ENCODE measurements at regions not wholly inside any gene's neighbourhood (a gene's known extent, or its start where the extent isn't known, plus 50 kb on each side); places are given as distances from the start of the nearest gene placed in this dataset.

- DNase-seq = no peak
- no peak overlapping the region for H3K27ac Mint-ChIP-seq
- intact Hi-C loops (cut with micrococcal nuclease) = no loop called here
- H3K4me3 Mint-ChIP-seq = no peak overlapping the region
- no peak for TF ChIP-seq CTCF (IDR thresholded peaks at IDR 0.05)
- no peak for ATAC-seq (ENCODE audit: low read depth)
- H3K9me3 Mint-ChIP-seq = no peaks in the 10 kb centered on the region
- H3K27me3 Mint-ChIP-seq = no peaks in the 10 kb centered on the region
- H3K36me3 Mint-ChIP-seq (ENCODE audit: low read depth) = no peaks in the 10 kb centered on the region
- ChIA-PET POLR2A (no interaction called here), CTCF (no interaction called here)
- no peaks in the 10 kb centered on the region for H3K4me1 Mint-ChIP-seq
These were observed 192.1 kb downstream of the SAMD5 start for GRCh38 chr6:147700436-147701209.

GRCh38 chr6:147704691-147705090 is 196.2 kb downstream of the SAMD5 start:
- Mint-ChIP-seq H3K27me3 (no peaks in the 10 kb centered on the region), H3K9me3 (no peaks in the 10 kb centered on the region), H3K36me3 (ENCODE audit: low read depth) (no peaks in the 10 kb centered on the region), H3K27ac (no peak overlapping the region), H3K4me1 (no peaks in the 10 kb centered on the region), H3K4me3 (no peak overlapping the region)
- intact Hi-C loops (cut with micrococcal nuclease) = no loop called here
- ChIA-PET CTCF (no interaction called here), POLR2A (no interaction called here)
- no peak for ATAC-seq (ENCODE audit: low read depth)
- no peak for TF ChIP-seq CTCF (IDR thresholded peaks at IDR 0.05)
- DNase-seq = no peak

- Mint-ChIP-seq H3K36me3 (ENCODE audit: low read depth) (no peaks in the 10 kb centered on the region), H3K4me1 (no peaks in the 10 kb centered on the region), H3K27ac (no peak overlapping the region), H3K9me3 (peaks cover 2% of the 10 kb centered on the region), H3K27me3 (no peaks in the 10 kb centered on the region), H3K4me3 (no peak overlapping the region)
- ChIA-PET POLR2A (no interaction called here), CTCF (no interaction called here)
- ATAC-seq (ENCODE audit: low read depth) (no peak), DNase-seq (no peak)
- TF ChIP-seq CTCF (IDR thresholded peaks at IDR 0.05) = no peak
- intact Hi-C loops (cut with micrococcal nuclease) = no loop called here
These were observed 199.0 kb downstream of the SAMD5 start for GRCh38 chr6:147707524-147707923.

GRCh38 chr6:147708170-147708569 is 199.7 kb downstream of the SAMD5 start:
- Mint-ChIP-seq H3K4me3 (no peak overlapping the region), H3K36me3 (ENCODE audit: low read depth) (no peaks in the 10 kb centered on the region), H3K4me1 (no peaks in the 10 kb centered on the region), H3K27me3 (no peaks in the 10 kb centered on the region), H3K9me3 (peaks cover 2% of the 10 kb centered on the region), H3K27ac (no peak overlapping the region)
- intact Hi-C loops (cut with micrococcal nuclease) = no loop called here
- no peak for DNase-seq
- no peak for ATAC-seq (ENCODE audit: low read depth)
- TF ChIP-seq CTCF (IDR thresholded peaks at IDR 0.05) = no peak
- CTCF ChIA-PET = no interaction called here
- POLR2A ChIA-PET = no interaction called here

- intact Hi-C loops (cut with micrococcal nuclease) = no loop called here
- DNase-seq = no peak
- ATAC-seq (ENCODE audit: low read depth) = no peak
- Mint-ChIP-seq H3K27me3 (no peaks in the 10 kb centered on the region), H3K27ac (no peak overlapping the region), H3K9me3 (peaks cover 2% of the 10 kb centered on the region), H3K4me3 (no peak overlapping the region), H3K4me1 (no peaks in the 10 kb centered on the region), H3K36me3 (ENCODE audit: low read depth) (no peaks in the 10 kb centered on the region)
- TF ChIP-seq CTCF (IDR thresholded peaks at IDR 0.05) = no peak
- POLR2A ChIA-PET = no interaction called here
- CTCF ChIA-PET = no interaction called here
These were observed 201.1 kb downstream of the SAMD5 start for GRCh38 chr6:147709396-147710272.
